Uterus (tissue), 3 donors: ENCODE measurements at regions not wholly inside any gene's neighbourhood (a gene's known extent, or its start where the extent isn't known, plus 50 kb on each side); places are given as distances from the start of the nearest gene placed in this dataset.

Source experiments
- DNase-seq, 2 donors: peaks; one replicate each; pipeline ENCODE4 v3.0.0-alpha.2; 2019 to 2020
- H3K27ac ChIP-seq, 2 donors: fragments of 200-600 bp; sonication (generic); 1 replicate in 1 of 2; 2 replicates in 1 of 2; pipeline ENCODE4 v1.5.1; 2016 to 2018
- H3K27me3 ChIP-seq, 2 donors: fragments of 200-600 bp; sonication (generic); one replicate each; pipeline ENCODE4 v1.5.1; 2018 to 2019; ENCODE audit warnings: control low read depth in 1 of 2
- H3K36me3 ChIP-seq, 2 donors: fragments of 200-600 bp; sonication (generic); one replicate each; pipeline ENCODE4 v1.5.1; 2019; ENCODE audit warnings: control low read depth in 1 of 2
- H3K4me1 ChIP-seq, 2 donors: fragments of 200-600 bp; sonication (generic); one replicate each; pipeline ENCODE4 v1.5.1; 2018 to 2019; ENCODE audit warnings: control low read depth in 1 of 2
- H3K4me3 ChIP-seq, 2 donors: fragments of 200-600 bp; sonication (generic); 1 replicate in 1 of 2; 2 replicates in 1 of 2; pipeline ENCODE4 v1.5.1; 2018 to 2019; ENCODE audit warnings: mild to moderate bottlenecking in 1 of 2
- H3K9me3 ChIP-seq, 2 donors: fragments of 200-600 bp; sonication (generic); one replicate each; pipeline ENCODE4 v1.5.1; 2019; ENCODE audit warnings: control low read depth in 1 of 2
- CTCF ChIP-seq, 4 experiments: fragments of 200-600 bp in 2 of 4; fragments of 450-650 bp in 2 of 4; sonication (generic) in 2 of 4; IDR thresholded peaks; one replicate each; pipeline ENCODE4 v1.5.1; 2016 to 2019; ENCODE audit warnings: antibody characterized with exemption in 4 of 4, mild to moderate bottlenecking in 2 of 4, moderate library complexity in 1 of 4
- POLR2A ChIP-seq, 2 donors: fragments of 450-650 bp; IDR thresholded peaks; one replicate each; pipeline ENCODE4 v1.6.1; 2016; ENCODE audit warnings: antibody characterized with exemption in 2 of 2, mild to moderate bottlenecking in 1 of 2, moderate library complexity in 1 of 2
- intact Hi-C: fragments of 100-400 bp; cut with DNase I; formaldehyde crosslinking; loops from one replicate; pipeline ENCODE4 v1.15.1; 2023; ENCODE audit warnings: low total_unique reads
- donor health status: DM: yes; HTN: yes; CAD: no.

DNA sequence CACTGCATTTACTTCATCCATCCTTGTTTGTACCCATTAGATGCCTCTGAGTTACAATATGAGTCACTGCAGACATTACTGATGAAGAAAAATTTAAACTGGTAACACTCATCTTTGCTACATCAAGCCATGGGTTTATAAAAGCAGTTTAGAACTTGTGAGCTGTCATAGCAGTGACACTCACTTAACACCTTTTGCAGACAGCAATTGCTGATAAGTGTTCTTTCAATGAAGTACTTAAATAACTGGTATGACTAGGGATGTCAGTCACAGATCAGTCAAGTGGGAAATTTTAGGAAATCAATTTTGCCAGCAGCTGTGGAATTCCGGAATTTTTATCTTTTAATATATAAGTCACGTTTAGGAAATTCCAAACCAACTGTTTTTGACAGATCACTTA, 643.0 kb downstream of the TBL1XR1 start:
- Histone ChIP-seq H3K36me3 (no peaks in the 10 kb centered on the region), H3K4me3 (no peak overlapping the region), H3K4me1 (no peaks in the 10 kb centered on the region), H3K27ac (no peak overlapping the region), H3K27me3 (no peaks in the 10 kb centered on the region), H3K9me3 (no peaks in the 10 kb centered on the region)
- no peak for DNase-seq
- intact Hi-C loops: no loop called here
- TF ChIP-seq POLR2A (IDR thresholded peaks at IDR 0.05) (no peak), CTCF (IDR thresholded peaks at IDR 0.05) (no peak)

DNA sequence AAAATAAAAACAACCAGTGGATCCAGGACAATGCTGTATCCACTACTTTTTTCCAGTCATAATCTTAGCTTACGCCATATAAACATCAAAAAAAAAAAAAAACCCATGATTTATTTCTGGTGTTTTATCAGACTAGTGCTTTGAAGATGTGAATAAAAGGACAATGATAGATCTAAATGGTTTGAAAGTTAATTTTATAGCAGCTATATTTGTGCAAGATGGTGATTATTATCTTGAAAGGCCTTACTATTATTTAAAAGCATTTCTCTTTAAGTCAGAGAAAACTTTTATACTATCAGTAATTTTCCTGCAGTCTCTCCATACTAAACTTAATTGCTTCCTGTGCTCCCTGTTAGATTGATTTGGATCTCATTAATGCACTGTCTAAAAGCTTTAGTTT, 670.3 kb downstream of the TBL1XR1 start:
- intact Hi-C loops: no loop called here
- H3K36me3 ChIP-seq: no peaks in the 10 kb centered on the region
- no peak for TF ChIP-seq CTCF (IDR thresholded peaks at IDR 0.05)
- no peak for TF ChIP-seq POLR2A (IDR thresholded peaks at IDR 0.05)
- H3K27ac ChIP-seq: no peak overlapping the region
- H3K4me3 ChIP-seq: no peak overlapping the region
- H3K27me3 ChIP-seq: no peaks in the 10 kb centered on the region
- H3K4me1 ChIP-seq: no peaks in the 10 kb centered on the region
- no peak for DNase-seq
- H3K9me3 ChIP-seq: no peaks in the 10 kb centered on the region

DNA sequence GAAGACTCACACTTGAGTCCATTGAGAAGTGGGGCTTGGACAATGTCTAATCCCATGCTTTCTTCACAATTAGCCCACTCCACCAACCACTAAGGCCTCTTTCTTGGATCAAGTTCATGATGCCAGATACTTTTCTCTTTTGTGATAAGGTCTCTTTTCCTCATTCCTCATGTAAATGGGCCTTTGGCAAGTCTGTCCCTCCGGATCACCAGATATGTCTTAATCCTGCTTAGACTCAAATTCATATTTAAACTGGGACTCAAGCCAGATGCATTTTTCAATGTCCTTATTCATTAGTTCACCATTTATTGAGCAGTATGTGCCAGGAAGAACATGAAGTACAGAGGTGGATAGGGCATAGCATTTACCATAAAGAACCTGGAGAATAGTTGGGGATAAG, 671.1 kb downstream of the TBL1XR1 start:
- H3K4me3 ChIP-seq: no peak overlapping the region
- TF ChIP-seq POLR2A (IDR thresholded peaks at IDR 0.05): no peak
- TF ChIP-seq CTCF (IDR thresholded peaks at IDR 0.05): no peak
- no peaks in the 10 kb centered on the region for H3K9me3 ChIP-seq
- H3K4me1 ChIP-seq: no peaks in the 10 kb centered on the region
- no peak overlapping the region for H3K27ac ChIP-seq
- H3K36me3 ChIP-seq: no peaks in the 10 kb centered on the region
- no peak for DNase-seq
- intact Hi-C loops: no loop called here
- no peaks in the 10 kb centered on the region for H3K27me3 ChIP-seq

- Histone ChIP-seq H3K4me1 (no peaks in the 10 kb centered on the region), H3K9me3 (no peaks in the 10 kb centered on the region), H3K27ac (no peak overlapping the region), H3K4me3 (no peak overlapping the region), H3K27me3 (no peaks in the 10 kb centered on the region), H3K36me3 (no peaks in the 10 kb centered on the region)
- TF ChIP-seq POLR2A (IDR thresholded peaks at IDR 0.05): no peak
- no peak for TF ChIP-seq CTCF (IDR thresholded peaks at IDR 0.05)
- DNase-seq: no peak
- intact Hi-C loops: no loop called here
These were observed 674.2 kb downstream of the TBL1XR1 start for GRCh38 chr3:176523114-176523513.

DNA sequence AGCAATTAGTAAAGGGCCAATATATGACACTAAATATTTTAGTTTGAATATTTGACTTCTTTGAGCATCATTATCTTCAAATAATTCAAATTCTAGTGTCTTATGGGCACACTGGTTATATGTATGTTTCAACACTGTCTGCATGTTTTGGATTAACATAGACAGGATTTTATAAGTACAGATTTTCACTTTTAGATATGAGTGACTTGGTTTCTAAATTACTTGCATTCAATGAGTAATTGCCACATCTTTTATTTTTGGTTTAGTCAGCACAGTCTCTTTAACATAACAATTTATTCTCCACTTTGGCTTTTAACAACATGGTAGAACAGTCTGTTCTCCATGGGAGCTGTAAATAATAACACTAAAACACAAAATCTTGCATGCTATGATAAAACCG, 674.8 kb downstream of the TBL1XR1 start:
- Histone ChIP-seq H3K4me3 (no peak overlapping the region), H3K36me3 (no peaks in the 10 kb centered on the region), H3K27ac (no peak overlapping the region), H3K9me3 (no peaks in the 10 kb centered on the region), H3K27me3 (no peaks in the 10 kb centered on the region), H3K4me1 (no peaks in the 10 kb centered on the region)
- no peak for TF ChIP-seq POLR2A (IDR thresholded peaks at IDR 0.05)
- TF ChIP-seq CTCF (IDR thresholded peaks at IDR 0.05): no peak
- intact Hi-C loops: no loop called here
- no peak for DNase-seq
